ENCODE measurements at regions not wholly inside any gene's neighbourhood (a gene's known extent, or its start where the extent isn't known, plus 50 kb on each side); places are given as distances from the start of the nearest gene placed in this dataset.

- no peak for DNase-seq (ENCODE audit: low read depth in 2 of 2)
These were observed 95.8 kb upstream of the ADAMTS16 start for GRCh38 chr5:5044247-5044840.

DNA sequence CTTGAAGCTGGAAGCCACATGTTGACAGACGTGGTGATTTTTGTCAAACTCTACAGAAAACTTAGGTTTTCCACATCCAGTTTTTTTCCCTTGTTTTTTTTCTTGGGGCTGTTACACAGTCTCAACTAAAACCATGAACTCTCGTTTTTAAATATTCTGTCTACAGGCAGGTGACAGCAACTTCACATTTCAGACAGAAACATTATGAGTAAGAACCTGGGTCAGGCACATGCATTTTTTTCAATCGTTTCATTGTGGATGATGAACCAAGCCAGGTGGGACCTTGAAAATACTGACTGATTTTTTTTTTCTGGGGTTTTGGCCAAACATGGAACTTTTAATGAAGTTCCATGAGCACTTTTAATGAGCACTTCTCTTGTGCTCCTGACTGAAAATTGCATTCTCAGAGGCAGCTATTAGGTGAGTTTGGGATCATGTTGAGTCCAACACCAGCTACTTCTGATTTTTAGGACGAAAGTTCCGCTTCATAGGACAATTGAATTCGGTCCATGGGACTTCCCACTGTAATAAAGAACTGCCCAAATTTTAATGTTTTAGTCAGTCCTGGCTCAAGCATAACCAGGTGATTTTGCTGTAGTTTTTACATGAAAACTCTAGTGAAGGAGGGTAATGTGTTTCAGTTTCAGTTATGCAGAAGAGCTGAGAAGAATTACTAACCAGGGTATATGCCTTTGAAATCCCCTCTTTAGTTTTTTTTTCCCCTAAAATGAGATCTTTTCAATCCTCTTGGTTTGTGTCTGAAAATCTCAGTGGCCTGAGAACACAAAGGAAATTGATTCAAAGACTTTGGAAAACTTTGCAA lies 93.2 kb upstream of the ADAMTS16 start:
- no peak for DNase-seq (ENCODE audit: low read depth in 2 of 2)

DNA sequence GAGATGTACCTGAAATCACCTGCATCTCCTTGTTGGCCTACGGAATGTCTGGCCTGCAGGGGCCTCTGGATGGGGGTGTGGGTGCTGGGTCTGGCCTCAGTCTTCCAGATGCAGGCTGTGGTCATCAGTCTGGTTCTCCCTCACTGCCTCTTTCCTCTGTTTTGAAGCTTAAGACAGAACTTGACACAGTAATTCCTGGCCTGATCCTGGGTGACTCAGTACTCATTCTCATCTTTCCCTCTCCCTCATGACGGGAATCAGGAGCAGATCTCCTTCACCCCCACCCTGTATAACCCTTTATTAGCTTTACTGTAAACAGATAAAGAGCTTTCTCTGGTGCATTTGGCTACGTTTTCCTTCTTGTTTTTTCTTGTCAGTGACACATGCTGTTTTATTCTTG lies 89.3 kb upstream of the ADAMTS16 start:
- DNase-seq (ENCODE audit: low read depth in 2 of 2): no peak

DNA sequence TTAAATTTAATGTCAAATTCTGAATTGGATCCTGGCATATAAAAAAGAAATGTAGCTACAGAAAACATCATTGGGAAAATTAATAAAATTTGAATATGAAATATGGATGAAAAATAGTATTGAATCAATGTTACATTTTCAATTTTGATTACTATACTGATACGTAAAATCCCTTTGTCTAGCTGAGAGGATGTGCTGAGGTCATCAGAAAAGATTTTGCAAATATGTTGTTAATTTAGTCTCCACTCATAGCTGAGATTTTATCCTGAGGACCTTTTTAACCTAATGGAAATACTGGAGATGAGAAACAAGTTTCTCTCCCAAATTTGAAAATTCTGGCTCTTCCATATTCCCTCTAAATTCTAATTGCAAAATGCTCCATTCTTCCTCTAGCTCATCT lies 84.4 kb upstream of the ADAMTS16 start:
- DNase-seq (ENCODE audit: low read depth in 2 of 2): no peak

- no peak for DNase-seq (ENCODE audit: low read depth in 2 of 2)
These were observed 78.3 kb upstream of the ADAMTS16 start for GRCh38 chr5:5061836-5062235.

- no peak for DNase-seq (ENCODE audit: low read depth in 2 of 2)
These were observed 77.4 kb upstream of the ADAMTS16 start for GRCh38 chr5:5062525-5063302.

DNA sequence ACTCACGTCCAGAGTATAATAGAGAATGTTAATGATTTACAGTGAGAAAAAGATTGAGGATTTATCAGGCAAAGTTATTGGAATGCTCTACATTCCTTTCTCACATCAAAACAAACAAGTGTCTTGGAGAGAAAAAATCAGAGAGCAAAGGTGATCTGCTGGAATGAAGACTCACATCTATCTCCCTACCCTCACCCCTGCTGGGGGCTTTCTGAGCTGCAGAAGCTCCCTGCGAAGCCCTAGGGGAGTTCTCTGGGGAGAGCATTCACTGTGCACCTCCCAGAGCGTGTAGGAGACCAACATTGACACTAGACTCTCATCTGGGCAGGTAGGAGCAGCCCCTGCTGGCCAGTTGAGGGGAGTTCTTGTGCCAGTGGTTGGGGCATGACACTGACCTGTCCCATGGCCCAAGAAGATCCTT lies 76.6 kb upstream of the ADAMTS16 start:
- no peak for DNase-seq (ENCODE audit: low read depth in 2 of 2)

- no peak for DNase-seq (ENCODE audit: low read depth in 2 of 2)
These were observed 74.7 kb upstream of the ADAMTS16 start for GRCh38 chr5:5065472-5065871.

DNA sequence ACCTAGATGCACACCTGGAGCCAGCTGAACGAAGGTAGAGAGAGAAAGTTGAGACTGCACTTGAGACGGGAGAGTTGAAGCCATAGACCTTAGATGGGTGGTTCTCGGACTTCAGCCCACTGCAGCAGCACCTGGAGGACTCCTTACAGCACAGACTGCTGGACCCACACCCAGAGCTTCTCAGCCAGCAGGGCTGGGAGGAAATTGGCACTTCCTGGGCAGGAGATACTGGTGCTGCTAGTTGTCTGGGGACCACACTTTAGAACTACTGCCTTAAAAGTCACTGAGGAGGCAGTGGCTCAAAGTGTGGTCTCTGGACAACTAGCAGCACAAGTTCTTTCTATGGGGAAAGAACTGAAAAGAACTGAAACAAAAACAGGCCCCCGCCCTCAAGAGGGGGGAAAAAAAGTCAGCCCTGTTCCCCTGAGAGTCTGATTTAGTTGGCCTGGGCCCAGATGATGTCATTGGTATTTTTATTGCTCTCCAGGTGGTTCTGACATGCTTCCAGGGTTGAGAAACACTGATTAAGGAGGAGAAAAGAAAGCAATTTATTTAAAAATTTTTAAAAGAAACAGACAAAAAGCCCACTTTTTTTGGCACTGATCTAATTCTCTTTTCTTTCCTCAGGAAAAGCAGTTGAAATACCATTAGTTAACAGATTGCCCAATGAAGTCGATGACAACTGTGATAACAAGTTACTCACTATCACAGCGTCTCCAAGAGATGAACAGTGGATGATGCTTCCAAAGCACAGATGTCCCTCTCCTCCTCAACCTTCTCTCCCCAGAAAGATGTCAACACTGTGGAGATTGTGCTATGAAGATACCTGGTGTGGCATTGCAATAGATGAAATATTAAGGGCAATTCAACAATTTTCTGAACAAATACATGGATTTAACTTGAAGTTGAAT lies 73.6 kb upstream of the ADAMTS16 start:
- DNase-seq (ENCODE audit: low read depth in 2 of 2): no peak

DNA sequence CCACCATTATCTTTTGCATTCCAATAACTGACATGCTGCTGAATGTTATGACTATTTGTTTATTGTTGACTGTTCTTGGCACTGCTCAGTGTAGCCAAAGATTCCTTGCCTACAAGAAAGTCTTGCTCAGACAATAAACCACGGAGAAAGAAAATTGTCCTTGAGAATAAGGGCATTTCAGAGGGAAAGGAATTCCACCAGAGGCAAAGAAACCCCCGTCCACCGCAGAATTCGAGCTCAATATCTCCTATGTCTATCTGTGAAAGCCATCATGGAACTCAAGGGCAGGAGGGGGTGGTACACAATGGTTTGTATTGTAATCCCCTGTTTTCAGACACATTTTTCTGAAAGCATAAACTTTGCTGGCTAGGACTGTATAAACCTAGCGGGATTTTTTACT lies 70.3 kb upstream of the ADAMTS16 start:
- no peak for DNase-seq (ENCODE audit: low read depth in 2 of 2)

DNA sequence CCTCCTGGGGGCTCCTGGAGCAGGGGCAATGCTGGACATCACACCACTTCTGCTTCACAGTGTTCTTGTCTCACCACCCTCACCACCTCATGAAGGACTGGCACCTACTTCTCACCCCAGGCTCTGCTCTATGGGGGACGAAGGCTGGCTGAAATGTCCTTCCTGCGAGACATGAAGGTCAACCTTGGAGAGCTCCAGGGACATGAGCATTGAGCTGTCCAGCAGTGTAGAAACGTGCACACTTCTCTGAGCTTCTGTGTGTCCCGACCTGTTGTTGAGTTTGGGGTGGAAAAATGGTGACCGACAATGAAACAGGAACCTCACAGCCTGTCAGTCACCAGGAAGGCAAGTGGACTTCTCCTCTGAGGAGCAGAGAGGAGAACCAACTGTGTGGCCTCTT lies 68.6 kb upstream of the ADAMTS16 start:
- no peak for DNase-seq (ENCODE audit: low read depth in 2 of 2)

GRCh38 chr5:5077236-5077635 lies 62.9 kb upstream of the ADAMTS16 start:
- no peak for DNase-seq (ENCODE audit: low read depth in 2 of 2)

DNA sequence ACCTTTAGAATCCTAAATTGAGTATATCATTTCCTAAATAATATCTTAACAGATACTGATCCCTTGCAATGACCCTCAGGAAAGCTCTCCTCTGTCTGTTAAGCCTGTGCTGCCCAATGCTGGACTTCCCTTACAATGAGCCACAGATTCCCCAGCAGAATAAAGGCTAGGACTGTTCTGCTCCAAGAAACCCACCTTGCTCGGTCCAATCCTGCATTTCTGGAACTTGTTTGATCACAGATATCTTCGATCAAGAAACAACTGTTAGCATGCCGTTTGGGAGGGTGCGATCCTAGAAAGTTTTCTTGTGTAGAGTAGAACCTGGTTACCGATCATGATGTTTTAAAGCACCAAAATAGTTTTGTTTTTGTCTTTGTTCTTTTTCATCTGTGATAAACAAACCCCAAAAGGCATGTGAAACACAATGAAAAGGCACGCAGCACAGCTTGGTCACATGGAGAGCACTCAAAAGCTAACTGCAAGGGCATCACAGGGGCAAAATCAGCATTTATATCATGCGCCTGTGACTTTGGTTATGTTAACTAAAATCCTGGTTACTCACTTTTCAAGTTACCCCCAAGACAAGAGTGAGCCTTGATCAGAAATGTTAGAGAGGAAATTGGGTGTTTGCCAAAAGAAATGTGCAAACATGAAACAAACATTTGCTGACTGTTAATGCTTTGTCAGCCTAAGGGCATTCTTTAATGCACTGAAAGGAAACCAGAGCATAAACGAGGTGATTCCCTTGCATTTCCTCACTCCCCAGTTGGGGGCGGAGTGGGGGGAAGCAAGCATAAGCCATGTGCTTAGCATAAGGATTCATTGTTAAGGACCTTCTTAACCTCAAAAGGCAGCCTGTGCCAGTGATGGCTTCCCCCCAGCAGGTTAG lies 61.9 kb upstream of the ADAMTS16 start:
- no peak for DNase-seq (ENCODE audit: low read depth in 2 of 2)

DNA sequence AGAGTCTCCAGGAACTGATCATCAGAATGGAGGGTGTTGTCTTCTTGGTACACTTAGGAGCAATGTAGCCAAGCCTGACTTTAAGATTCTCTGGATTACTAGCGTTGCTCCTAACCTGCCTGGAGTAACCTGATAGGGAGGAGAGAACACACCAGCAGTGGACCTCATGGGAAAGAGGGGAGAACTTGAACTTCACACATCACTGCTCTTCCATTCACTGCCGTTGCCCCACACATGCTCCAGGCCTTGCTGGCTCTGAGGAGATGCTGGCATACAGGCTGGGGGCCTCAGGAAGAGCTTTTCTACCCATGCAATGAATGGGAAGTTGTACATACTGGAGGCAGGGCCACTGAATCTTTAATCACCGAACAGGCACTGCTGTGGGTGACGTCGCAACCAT lies 60.3 kb upstream of the ADAMTS16 start:
- DNase-seq (ENCODE audit: low read depth in 2 of 2): no peak

- DNase-seq (ENCODE audit: low read depth in 2 of 2): no peak
These were observed 59.3 kb upstream of the ADAMTS16 start for GRCh38 chr5:5080790-5081189.

DNA sequence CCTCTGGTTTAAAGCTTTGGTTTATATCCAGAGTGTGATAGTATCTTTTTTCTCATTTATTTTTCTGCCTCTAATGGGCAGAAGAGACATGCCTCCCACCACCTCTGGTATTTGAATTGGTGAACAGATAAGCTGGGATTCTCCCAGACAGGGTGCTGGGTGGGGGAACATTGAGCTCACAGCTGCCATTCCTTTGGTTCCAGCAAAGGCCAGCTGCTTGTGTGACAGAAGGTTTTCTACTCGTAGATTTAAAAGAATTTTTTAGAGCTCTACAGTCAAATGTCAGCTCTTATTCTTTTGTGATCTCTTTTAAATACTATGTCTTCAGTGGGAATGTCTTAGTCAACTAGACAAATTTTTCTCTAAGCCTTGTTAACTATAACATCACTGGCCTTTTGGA lies 54.7 kb upstream of the ADAMTS16 start:
- DNase-seq (ENCODE audit: low read depth in 2 of 2): no peak

DNA sequence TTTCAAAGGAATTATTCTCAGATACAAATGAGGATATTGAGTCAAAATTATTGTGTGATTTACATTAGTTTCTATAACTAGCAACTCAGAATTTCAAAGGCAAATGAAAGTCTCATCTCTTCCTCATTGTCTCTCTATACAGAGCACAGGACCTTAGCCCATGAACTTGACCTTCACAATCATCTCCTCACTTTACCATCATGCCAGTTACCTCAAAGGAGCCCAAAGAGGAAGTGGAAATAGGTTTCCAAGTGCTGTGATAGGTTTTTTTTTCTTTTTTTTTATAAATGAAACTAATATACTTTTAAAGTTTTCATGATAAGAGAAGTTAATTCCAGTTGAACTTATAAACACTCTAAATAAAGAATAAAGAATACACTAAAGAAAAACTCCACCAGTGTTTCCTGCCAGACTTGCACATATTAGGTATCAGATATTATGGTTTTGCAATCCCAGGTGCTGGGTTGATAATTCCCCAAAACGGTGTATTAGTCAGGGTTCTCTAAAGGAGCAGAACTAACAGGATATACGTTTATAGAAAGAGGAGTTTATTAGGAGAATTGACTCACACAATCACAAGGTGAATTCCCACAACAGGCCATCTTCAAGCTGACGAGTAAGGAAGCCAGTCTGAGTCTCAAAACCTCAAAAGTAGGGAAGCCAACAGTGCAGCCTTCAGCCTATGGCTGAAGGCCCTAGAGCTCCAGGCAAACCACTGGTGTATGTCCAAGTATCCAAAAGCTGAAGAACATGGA lies 50.1 kb upstream of the ADAMTS16 start:
- DNase-seq (ENCODE audit: low read depth in 2 of 2): no peak
